ENCODE measurements at regions not wholly inside any gene's neighbourhood (a gene's known extent, or its start where the extent isn't known, plus 50 kb on each side); places are given as distances from the start of the nearest gene placed in this dataset.
"Not testable (repeated sequence)": the region's sequence is repeated elsewhere in the genome, so short reads cannot be mapped to it uniquely, and the experiment has no call there.

DNA sequence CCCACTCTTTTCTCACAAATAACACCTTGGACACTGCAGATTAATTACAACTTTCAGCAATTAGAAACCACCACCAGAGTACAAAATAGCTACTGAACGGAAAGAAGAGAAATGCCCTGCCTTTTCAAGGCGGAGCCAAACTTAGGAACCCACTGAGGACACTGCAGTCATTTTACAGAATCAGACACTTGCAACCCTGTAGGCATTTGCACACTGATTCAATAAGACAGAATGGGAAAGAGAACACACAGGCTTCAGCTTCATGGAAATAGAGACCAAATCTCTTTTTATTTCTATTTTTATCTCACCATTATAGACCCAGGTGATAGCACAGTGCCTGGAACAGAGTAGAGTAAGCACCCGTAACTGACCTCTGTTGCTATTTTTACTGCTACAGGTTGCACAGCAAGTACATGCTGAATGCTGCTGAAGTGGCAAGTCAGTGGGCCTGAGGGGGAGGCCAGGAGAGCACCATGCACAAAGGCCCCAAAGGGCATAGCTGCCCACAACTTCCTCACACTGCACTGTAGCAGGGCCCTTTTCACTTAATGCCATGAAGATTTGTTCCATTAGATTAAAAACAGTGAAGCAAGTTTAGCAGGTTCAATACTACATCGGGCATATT, 50.7 kb upstream of the EDARADD start:
- no peak for DNase-seq

DNA sequence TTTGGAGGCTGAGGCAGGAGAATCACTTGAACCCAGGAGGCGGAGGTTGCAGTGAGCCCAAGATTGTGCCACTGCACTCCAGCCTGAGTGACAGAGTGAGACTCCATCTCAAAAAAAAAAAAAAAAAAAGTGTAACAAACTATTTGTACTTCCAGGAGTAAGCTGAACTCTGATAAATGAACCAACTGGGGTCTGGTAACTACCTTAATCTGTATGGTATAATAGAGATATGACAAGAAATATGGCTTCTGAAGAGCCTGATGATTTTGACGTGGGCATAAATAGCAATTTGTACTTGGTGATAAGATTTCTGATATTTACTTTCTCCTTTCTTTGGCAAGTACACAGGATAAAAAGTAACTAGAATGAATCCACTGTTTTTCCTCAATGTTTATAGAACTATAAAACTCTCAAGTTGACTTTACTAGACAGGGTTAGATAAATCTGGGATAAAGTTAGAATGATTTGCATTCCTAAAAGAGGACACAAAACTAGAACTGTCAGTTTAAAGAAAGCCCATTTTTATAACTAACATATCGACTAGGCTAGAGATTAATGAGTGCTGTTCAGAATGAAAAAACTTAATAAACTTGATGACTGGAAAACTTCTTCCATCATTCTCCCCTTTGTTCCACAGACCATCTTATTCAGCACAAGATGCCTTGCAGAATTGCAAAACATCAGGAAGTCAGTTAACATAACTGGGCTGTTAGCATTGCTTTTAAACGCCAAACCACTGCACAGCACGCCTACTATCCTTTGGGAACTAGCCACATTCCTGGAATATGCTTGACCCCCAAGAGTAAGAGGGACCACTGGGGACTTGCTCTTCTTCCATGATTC, 51.5 kb upstream of the EDARADD start:
- DNase-seq: no peak

DNA sequence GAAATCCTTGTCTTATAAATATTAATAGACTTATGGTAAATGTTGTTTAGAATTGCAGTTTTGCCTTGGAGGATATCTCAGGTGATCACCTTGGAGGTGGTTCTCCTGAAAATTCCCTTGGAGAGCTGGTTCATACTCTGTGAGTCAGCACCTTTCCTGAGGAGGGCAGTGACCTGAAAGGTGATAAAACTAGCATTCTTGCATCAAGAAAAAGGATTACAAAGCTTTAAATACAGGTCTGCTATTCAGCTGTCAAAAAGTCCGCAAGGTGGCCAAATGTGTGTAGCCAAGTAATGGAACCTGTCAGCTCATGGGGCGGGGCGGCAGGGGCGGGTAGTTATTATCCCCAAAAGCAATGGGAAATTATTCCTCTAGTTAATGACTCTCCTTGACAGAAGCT, 52.8 kb upstream of the EDARADD start:
- DNase-seq: peak; percentile 72

DNA sequence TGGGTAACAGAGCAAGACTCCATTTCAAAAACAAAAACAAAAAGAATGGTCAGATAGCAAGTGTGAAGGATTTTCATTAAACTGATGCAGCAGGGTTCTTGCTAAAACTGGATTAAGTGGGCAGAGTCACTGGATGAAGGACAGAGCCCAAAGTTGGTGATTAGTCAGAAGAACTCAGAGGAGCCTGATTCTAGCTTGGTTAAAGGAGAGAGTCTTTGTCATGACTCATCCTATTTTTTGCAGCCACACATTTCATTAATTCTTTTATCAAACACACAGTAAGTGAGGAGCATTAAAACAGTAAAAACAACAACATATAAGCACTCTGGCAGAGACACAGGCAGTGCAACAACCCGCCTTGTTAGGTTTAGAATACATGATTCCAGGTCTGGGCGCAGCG, 56.0 kb upstream of the EDARADD start:
- DNase-seq: no peak

DNA sequence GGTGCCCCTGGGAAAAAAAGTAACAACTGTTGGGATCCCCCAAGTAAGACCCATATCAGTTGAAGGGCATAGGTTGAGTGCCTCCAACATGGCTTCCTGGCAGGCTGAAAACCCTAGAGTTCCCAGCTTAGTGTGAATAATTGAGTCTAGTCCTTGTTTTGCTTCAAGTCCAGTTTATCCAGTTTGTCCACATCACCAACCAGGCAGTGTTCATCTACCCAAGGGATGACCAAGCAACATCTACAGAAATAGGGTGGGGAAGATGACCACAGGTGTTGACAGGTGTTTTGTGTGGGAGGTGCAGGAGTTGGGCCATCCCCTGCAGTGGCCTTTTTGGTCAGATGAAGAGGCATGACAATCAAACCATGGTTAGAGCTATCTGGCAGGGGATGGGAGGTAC, 54.3 kb upstream of the ERO1B start:
- DNase-seq: no peak

DNA sequence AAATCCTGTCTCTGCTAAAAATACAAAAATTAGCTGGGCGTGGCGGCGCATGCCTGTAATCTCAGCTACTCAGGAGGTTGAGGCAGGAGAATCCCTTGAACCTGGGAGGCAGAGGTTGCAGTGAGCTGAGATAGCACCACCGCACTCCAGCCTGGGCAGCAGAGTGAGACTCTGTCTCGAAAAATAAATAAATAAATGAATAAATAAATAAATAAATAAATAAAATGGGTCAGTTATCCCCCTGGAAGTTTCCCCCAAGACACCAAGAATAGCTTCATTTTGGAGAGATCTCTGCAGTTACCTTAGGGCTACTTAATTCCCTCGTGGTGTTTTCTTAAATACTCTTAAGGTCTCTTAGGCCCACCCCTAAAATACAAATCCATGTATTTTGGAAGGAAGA, 53.9 kb upstream of the ERO1B start:
- DNase-seq: not testable (repeated sequence)

DNA sequence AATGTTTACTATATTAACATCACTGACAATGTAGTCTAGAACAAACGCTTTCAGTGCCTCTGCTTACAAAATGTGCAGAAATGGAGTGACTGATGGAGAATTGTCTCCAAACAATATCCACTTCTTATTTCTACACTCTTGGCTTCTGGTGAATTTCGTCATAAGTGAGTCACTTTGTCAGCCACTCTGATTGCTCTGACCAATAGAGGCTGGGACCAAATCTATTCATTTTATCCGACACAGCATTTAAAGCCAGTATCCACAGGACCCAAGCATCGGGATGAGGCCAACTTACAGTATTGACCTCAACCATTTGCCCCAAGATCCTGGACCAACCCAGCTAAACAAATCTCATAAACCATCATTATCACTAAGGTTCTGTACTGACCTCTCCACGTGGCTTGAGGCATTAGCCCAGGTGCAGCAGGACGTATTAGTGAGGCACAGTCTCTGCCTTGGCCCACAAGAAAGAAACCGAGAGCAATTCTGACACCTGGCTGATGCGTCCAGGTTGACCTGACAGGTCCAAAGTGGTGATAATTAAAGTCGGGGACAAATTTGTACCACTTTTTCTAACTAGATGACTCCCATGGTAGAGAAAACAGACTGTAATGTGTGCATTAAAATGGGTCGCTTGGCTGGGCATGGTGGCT, 53.3 kb upstream of the ERO1B start:
- DNase-seq: no peak

DNA sequence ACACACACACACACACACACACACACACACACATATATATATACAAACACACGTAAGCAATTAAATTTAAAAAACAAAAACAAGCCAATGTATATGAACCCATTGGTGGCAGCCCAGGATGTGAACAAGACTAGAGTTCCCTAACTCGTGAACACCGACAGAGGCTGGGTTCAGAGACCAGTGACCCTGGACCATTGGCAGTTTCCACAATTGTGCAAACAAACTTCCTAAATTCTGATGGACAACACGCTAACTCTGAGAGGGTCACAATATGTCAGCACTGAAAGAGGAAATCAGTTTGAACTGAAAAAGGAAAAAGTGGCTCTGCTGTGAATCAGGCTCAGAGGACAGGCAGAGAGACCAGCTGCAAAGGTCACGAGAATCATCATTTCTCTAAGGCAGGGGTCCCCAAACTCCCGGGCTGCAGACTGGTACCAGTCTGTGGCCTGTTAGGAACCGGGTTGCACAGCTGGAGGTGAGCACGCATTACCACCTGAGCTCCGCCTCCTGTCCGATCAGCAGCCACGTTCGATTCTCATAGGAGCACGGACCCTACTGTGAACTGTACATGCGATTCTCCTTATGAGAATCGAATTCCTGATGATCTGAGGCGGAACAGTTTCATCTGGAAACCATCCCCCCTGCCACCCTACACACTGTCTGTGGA, 50.5 kb upstream of the ERO1B start:
- no peak for DNase-seq
